Nucleus accumbens (tissue), 56 donors: ENCODE measurements at regions not wholly inside any gene's neighbourhood (a gene's known extent, or its start where the extent isn't known, plus 50 kb on each side); places are given as distances from the start of the nearest gene placed in this dataset.
"Not testable (repeated sequence)": the region's sequence is repeated elsewhere in the genome, so short reads cannot be mapped to it uniquely, and the experiment has no call there.

Experiments
- DNase-seq, 56 donors: peaks; one replicate each; lab custom pipeline; 2025; lab: John Stamatoyannopoulos, UW

GRCh38 chr5:88622890-88623289 is 260.1 kb downstream of the MEF2C start:
- not testable (repeated sequence) for DNase-seq

- not testable (repeated sequence) for DNase-seq
Measured at GRCh38 chr5:88615767-88616166, 267.2 kb downstream of the MEF2C start.

- DNase-seq = no peak
Measured at GRCh38 chr5:88613051-88613450, 269.9 kb downstream of the MEF2C start.

GRCh38 chr5:88610586-88610985 is 272.4 kb downstream of the MEF2C start:
- no peak for DNase-seq

- DNase-seq = no peak
Measured at GRCh38 chr5:88607492-88607891, 275.5 kb downstream of the MEF2C start.

- DNase-seq = no peak
Measured at GRCh38 chr5:88606626-88607025, 276.4 kb downstream of the MEF2C start.

GRCh38 chr5:88606173-88606572 is 276.8 kb downstream of the MEF2C start:
- no peak for DNase-seq

- no peak for DNase-seq
Measured at GRCh38 chr5:88602584-88602983, 280.4 kb downstream of the MEF2C start.

- DNase-seq = no peak
Measured at GRCh38 chr5:88594441-88594840, 288.5 kb downstream of the MEF2C start.

GRCh38 chr5:88588609-88589008 is 294.4 kb downstream of the MEF2C start:
- DNase-seq = no peak

- DNase-seq = no peak
Measured at GRCh38 chr5:88583471-88583870, 299.5 kb downstream of the MEF2C start.

- no peak for DNase-seq
Measured at GRCh38 chr5:88558366-88558765, 289.7 kb upstream of the TMEM161B start.

GRCh38 chr5:88557881-88558280 is 289.2 kb upstream of the TMEM161B start:
- no peak for DNase-seq

GRCh38 chr5:88557131-88557530 is 288.5 kb upstream of the TMEM161B start:
- no peak for DNase-seq

- no peak for DNase-seq
Measured at GRCh38 chr5:88556406-88556805, 287.8 kb upstream of the TMEM161B start.

GRCh38 chr5:88555674-88556073 is 287.0 kb upstream of the TMEM161B start:
- peak in 28 of 56 donors; percentile 2 to 63 (median 15) for DNase-seq

- DNase-seq = no peak
Measured at GRCh38 chr5:88553986-88554385, 285.3 kb upstream of the TMEM161B start.

- DNase-seq = no peak
Measured at GRCh38 chr5:88553136-88553875, 284.7 kb upstream of the TMEM161B start.

GRCh38 chr5:88552426-88552825 is 283.8 kb upstream of the TMEM161B start:
- DNase-seq = no peak

GRCh38 chr5:88551724-88552345 is 283.2 kb upstream of the TMEM161B start:
- DNase-seq = peak in 43 of 56 donors; percentile 5 to 66 (median 32)

- DNase-seq = no peak
Measured at GRCh38 chr5:88550736-88551135, 282.1 kb upstream of the TMEM161B start.

- DNase-seq = no peak
Measured at GRCh38 chr5:88548136-88548805, 279.6 kb upstream of the TMEM161B start.
